ENCODE measurements at regions not wholly inside any gene's neighbourhood (a gene's known extent, or its start where the extent isn't known, plus 50 kb on each side); places are given as distances from the start of the nearest gene placed in this dataset.

GRCh38 chr4:81528200-81528599, 56.5 kb upstream of the RASGEF1B start:
- DNase-seq = no peak

GRCh38 chr4:81527709-81528108, 56.0 kb upstream of the RASGEF1B start:
- DNase-seq = no peak

- DNase-seq = no peak
These were observed 55.4 kb upstream of the RASGEF1B start for GRCh38 chr4:81527115-81527514.

- DNase-seq = no peak
These were observed 55.0 kb upstream of the RASGEF1B start for GRCh38 chr4:81526706-81527105.

- no peak for DNase-seq
These were observed 52.1 kb upstream of the RASGEF1B start for GRCh38 chr4:81523672-81524327.

GRCh38 chr4:81522711-81523110, 51.0 kb upstream of the RASGEF1B start:
- no peak for DNase-seq

GRCh38 chr4:81521708-81522107, 50.0 kb upstream of the RASGEF1B start:
- DNase-seq = no peak

Measured in fibroblast of skin of scalp (primary cell).